ENCODE measurements at regions not wholly inside any gene's neighbourhood (a gene's known extent, or its start where the extent isn't known, plus 50 kb on each side); places are given as distances from the start of the nearest gene placed in this dataset.

DNA sequence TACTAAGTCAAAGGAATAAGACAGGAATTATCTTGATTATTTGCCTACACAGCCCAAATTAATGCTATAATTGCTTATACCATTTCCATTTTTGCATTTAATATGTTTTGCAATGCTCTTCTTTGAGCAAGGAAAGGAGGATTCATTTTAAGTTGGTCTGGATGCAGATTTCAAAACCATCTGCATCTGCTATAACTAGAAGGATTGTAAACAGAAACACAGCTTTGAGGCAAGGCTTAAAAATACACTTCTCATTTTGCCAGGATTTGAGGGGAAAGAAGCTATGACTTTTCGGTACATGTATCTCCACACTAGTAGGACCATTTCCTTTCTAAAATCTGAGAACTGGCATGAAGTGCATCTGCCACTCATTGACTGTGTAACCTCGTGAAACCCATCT, 95.9 kb upstream of the MTNR1B start:
- no peak for TF ChIP-seq POLR2A (IDR thresholded peaks at IDR 0.05)
- TF ChIP-seq, protein P1, sequence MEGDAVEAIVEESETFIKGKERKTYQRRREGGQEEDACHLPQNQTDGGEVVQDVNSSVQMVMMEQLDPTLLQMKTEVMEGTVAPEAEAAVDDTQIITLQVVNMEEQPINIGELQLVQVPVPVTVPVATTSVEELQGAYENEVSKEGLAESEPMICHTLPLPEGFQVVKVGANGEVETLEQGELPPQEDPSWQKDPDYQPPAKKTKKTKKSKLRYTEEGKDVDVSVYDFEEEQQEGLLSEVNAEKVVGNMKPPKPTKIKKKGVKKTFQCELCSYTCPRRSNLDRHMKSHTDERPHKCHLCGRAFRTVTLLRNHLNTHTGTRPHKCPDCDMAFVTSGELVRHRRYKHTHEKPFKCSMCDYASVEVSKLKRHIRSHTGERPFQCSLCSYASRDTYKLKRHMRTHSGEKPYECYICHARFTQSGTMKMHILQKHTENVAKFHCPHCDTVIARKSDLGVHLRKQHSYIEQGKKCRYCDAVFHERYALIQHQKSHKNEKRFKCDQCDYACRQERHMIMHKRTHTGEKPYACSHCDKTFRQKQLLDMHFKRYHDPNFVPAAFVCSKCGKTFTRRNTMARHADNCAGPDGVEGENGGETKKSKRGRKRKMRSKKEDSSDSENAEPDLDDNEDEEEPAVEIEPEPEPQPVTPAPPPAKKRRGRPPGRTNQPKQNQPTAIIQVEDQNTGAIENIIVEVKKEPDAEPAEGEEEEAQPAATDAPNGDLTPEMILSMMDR (IDR thresholded peaks at IDR 0.05): no peak
- Histone ChIP-seq H3K36me3 (no peaks in the 10 kb centered on the region), H3K27me3 (no peaks in the 10 kb centered on the region), H3K27ac (no peak overlapping the region), H3K4me1 (peaks cover 0 to 3% (median 0%) of the 10 kb centered on the region in 12 donors), H3K4me3 (no peak overlapping the region), H3K9me3 (no peaks in the 10 kb centered on the region)
- intact Hi-C loops (cut with DNase I): no loop called here
- DNase-seq (no peak), ATAC-seq (no peak)
- WGBS, 4 donors: 71 to 80% (median 78%) methylated on average over 2 of the region's 2 CpGs

DNA sequence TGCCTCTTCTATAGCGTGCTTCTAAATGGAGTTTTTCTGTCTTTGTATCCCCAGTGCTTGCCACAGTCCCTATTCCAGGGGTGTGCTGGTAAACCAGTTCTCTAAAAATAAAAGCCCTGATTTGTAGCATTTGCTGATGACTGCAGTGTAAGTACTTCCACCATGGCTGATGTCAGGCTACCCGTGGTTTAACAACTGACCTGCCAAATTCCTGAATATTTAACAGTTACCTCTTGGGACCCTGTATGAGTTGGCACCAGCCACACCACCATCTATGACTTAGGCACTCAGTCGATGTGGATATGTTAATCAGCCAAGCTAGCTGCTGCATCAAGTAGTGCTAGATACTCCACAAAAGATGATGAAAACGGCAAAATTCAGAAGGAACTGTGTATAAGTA, 94.0 kb upstream of the MTNR1B start:
- WGBS, 4 donors: 84 to 91% (median 87%) methylated on average over 4 of the region's 4 CpGs
- Histone ChIP-seq H3K27me3 (no peaks in the 10 kb centered on the region), H3K4me1 (peaks cover 0 to 3% (median 0%) of the 10 kb centered on the region in 12 donors), H3K36me3 (no peaks in the 10 kb centered on the region), H3K27ac (no peak overlapping the region), H3K9me3 (no peaks in the 10 kb centered on the region), H3K4me3 (no peak overlapping the region)
- no peak for DNase-seq
- intact Hi-C loops (cut with DNase I): no loop called here
- ATAC-seq: no peak
- TF ChIP-seq, protein P1 (IDR thresholded peaks at IDR 0.05): no peak
- TF ChIP-seq POLR2A (IDR thresholded peaks at IDR 0.05): no peak

DNA sequence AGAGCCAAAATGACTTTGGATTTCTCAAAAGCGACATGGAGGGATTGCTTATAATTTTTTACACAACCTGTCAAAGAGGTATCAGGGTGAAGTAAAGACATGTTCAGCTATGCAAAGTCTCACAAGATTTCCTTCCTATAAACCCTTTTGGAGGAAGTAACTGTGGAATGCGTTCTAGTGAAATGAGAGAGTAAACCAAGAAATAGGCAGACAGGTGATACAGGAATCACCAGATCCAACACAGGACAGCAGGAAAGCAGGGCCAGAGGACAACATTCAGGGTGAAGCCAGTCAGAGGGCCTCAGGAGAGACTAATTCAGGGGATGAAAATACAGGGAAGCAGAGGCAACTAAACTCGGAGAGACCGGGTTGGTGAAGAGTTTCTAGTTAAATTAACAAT, 90.4 kb upstream of the MTNR1B start:
- no peaks in the 10 kb centered on the region for H3K4me1 ChIP-seq
- no peaks in the 10 kb centered on the region for H3K36me3 ChIP-seq
- TF ChIP-seq, protein P1 (IDR thresholded peaks at IDR 0.05): no peak
- TF ChIP-seq POLR2A (IDR thresholded peaks at IDR 0.05): no peak
- no peak overlapping the region for H3K27ac ChIP-seq
- 84 to 91% (median 89%) methylated on average over 4 of the region's 4 CpGs for WGBS, 4 donors
- no peaks in the 10 kb centered on the region for H3K9me3 ChIP-seq
- DNase-seq (no peak), ATAC-seq (no peak)
- no peak overlapping the region for H3K4me3 ChIP-seq
- no peaks in the 10 kb centered on the region for H3K27me3 ChIP-seq
- intact Hi-C loops (cut with DNase I): no loop called here

DNA sequence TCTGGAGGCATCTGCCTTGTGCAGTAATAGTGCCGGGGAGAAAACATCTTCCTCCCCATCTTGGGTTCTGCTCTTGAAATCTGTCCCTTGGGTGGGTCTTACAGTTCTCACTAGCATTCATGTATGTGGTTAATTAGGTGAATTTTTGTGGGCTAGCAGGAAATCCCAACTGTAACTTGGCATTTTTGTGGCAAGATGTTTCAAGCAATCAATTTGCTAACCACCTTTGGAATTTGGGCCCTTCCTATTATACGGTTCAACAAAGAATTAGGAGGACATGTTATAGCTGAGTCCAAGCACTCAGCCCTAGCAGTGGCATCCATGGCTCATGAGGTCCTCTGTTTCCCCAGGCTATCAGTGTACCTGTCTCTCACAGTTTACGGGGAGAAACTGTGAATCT, 89.1 kb upstream of the MTNR1B start:
- Histone ChIP-seq H3K4me3 (no peak overlapping the region), H3K36me3 (no peaks in the 10 kb centered on the region), H3K9me3 (no peaks in the 10 kb centered on the region), H3K4me1 (peaks cover 0 to 3% (median 0%) of the 10 kb centered on the region in 12 donors), H3K27ac (no peak overlapping the region), H3K27me3 (no peaks in the 10 kb centered on the region)
- intact Hi-C loops (cut with DNase I): loop anchor here in 1 of 10 donors (10.0 kb wide), 1 partner anchor 536 kb away; no protein-coding TSS in a partner anchor
- DNase-seq (no peak), ATAC-seq (no peak)
- TF ChIP-seq, protein P1 (IDR thresholded peaks at IDR 0.05): no peak
- no peak for TF ChIP-seq POLR2A (IDR thresholded peaks at IDR 0.05)
- 88 to 100% (median 92%) methylated on average over 3 of the region's 3 CpGs for WGBS, 4 donors

All from heart left ventricle (tissue), 16 donors.